DND-41 (cell line): ENCODE measurements at regions not wholly inside any gene's neighbourhood (a gene's known extent, or its start where the extent isn't known, plus 50 kb on each side); places are given as distances from the start of the nearest gene placed in this dataset.
"Not testable (repeated sequence)": the region's sequence is repeated elsewhere in the genome, so short reads cannot be mapped to it uniquely, and the experiment has no call there.

ENCODE experiments used
- CTCF ChIP-seq: IDR thresholded peaks from 2 replicates; pipeline ENCODE4 v1.5.1; 2012; ENCODE audit warnings: borderline replicate concordance, low read length, moderate library complexity, mild to moderate bottlenecking; ENCODE audit not compliant: poor library complexity, severe bottlenecking; ENCODE audit errors: extremely low read depth
- EZH2 ChIP-seq: IDR thresholded peaks from 3 replicates; pipeline ENCODE4 v1.6.1; 2012; ENCODE audit warnings: borderline replicate concordance, low read depth, mild to moderate bottlenecking, moderate library complexity, low read length, inconsistent platforms; ENCODE audit not compliant: severe bottlenecking

- TF ChIP-seq CTCF, EZH2: not testable (repeated sequence)
Measured at GRCh38 chr20:29440721-29441120, 1816.7 kb upstream of the DEFB115 start.
